HT-29 (cell line): ENCODE measurements at regions not wholly inside any gene's neighbourhood (a gene's known extent, or its start where the extent isn't known, plus 50 kb on each side); places are given as distances from the start of the nearest gene placed in this dataset. TPM values are rescaled to one million over a fixed set of nuclear protein-coding genes. Genes with fewer than 3 reads are reported as not detected.
"Not testable (repeated sequence)": the region's sequence is repeated elsewhere in the genome, so short reads cannot be mapped to it uniquely, and the experiment has no call there.

Experiments used
- DNase-seq: peaks from one replicate; pipeline ENCODE4 v3.0.0-alpha.2; 2015; ENCODE audit warnings: low spot score
- small RNA-seq: library from RNA; depleted of rRNA; stranded (forward); fragments of <200 nt; gene quantifications from one replicate; pipeline ENCODE3, GENCODE V24; 2014

GRCh38 chr3:27559381-27559780 is 75.2 kb upstream of the SLC4A7 start:
- no peak for DNase-seq

- no peak for DNase-seq
Observed at GRCh38 chr3:27557411-27557810, 73.2 kb upstream of the SLC4A7 start.

- DNase-seq = no peak
Observed at GRCh38 chr3:27556887-27557286, 72.7 kb upstream of the SLC4A7 start.

GRCh38 chr3:27554706-27555105 is 70.5 kb upstream of the SLC4A7 start:
- no peak for DNase-seq

- no peak for DNase-seq
Observed at GRCh38 chr3:27553886-27554540, 69.8 kb upstream of the SLC4A7 start.

GRCh38 chr3:27552708-27553107 is 68.5 kb upstream of the SLC4A7 start:
- not testable (repeated sequence) for DNase-seq

- not testable (repeated sequence) for DNase-seq
Observed at GRCh38 chr3:27551413-27551812, 67.2 kb upstream of the SLC4A7 start.

- no peak for DNase-seq
Observed at GRCh38 chr3:27545061-27545460, 60.9 kb upstream of the SLC4A7 start.

- DNase-seq = no peak
Observed at GRCh38 chr3:27544372-27544865, 60.2 kb upstream of the SLC4A7 start.

GRCh38 chr3:27542476-27542875 is 58.3 kb upstream of the SLC4A7 start:
- no peak for DNase-seq

GRCh38 chr3:27540231-27540630 is 56.0 kb upstream of the SLC4A7 start:
- no peak for DNase-seq

- no peak for DNase-seq
Observed at GRCh38 chr3:27536491-27536890, 52.3 kb upstream of the SLC4A7 start.

GRCh38 chr3:27535809-27536392 is 51.7 kb upstream of the SLC4A7 start:
- DNase-seq = no peak

GRCh38 chr3:27533718-27534573 is 49.8 kb upstream of the SLC4A7 start:
- peak; percentile 55 for DNase-seq

Small RNA genes in the stretch of these regions (small RNA-seq; reads per million reads assigned to genes)
- gene AC098614.2 (not detected), gene RF00019 (not detected)
